GM18909 (cell line): ENCODE measurements at regions not wholly inside any gene's neighbourhood (a gene's known extent, or its start where the extent isn't known, plus 50 kb on each side); places are given as distances from the start of the nearest gene placed in this dataset.
"Not testable (repeated sequence)": the region's sequence is repeated elsewhere in the genome, so short reads cannot be mapped to it uniquely, and the experiment has no call there.

Experiments used
- ATAC-seq: cut with Tn5 transposase; IDR thresholded peaks from one replicate; pipeline ENCODE4 v1.9.1; 2021; ENCODE audit warnings: mild to moderate bottlenecking; ENCODE audit not compliant: unreplicated experiment, poor library complexity

DNA sequence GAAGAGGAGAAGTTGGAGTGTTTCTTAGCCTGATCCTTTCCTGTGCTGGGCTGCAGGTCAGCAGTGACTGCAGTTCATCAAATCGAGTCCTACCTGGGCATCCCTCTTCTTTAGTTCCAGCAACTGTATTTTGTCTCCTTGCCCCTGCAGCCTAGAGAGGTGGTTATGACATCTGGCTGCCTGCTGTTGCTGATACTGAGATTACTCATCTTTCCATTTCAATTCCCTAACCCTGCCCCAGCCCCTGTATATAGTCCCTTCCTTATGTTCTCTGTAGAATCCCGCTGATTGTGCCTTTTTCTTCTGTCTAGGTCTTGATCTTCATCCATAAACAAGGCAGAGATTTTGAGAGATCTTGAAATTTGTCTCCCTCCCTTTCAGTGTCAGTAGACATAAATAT, 393.3 kb downstream of the EDEM1 start:
- no peak for ATAC-seq

DNA sequence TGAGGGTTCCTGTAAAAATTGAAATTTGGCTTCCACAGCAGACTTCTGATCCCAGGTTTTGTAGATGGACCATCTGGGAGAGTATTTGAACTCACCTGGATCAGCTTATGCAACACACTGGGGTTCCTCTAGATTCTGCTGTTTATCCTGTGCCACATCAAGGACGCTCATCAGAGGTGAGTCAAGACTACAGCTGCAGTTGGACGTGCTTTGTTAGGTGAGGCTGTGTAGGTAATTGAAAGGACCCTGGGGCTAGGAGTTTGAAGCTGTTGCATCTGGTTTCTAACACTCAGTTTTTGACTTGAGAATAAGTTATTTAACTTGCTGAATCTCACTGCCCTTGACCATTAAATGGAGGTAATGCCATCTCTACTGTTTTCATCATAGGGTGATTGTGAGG, 394.2 kb downstream of the EDEM1 start:
- no peak for ATAC-seq

DNA sequence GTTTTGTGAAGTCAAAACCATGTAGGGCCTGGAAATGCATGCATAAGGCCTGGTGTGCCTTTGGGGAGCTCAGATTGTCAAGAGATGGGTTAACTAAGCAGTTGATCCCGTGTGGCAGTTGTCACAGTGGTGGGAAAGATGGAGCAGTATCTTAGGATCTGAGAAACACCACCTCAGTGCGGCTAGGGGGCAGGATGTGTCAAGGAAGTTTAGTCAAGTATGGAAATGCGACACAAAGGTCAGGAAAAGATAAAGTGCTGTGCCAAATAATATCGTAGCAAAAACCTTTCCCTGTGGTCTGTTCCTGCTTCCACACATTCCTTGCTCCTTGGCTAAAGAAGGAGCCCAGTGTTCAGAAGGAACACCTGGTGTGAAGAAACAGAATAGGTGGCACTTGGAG, 396.4 kb downstream of the EDEM1 start:
- ATAC-seq, result no peak

DNA sequence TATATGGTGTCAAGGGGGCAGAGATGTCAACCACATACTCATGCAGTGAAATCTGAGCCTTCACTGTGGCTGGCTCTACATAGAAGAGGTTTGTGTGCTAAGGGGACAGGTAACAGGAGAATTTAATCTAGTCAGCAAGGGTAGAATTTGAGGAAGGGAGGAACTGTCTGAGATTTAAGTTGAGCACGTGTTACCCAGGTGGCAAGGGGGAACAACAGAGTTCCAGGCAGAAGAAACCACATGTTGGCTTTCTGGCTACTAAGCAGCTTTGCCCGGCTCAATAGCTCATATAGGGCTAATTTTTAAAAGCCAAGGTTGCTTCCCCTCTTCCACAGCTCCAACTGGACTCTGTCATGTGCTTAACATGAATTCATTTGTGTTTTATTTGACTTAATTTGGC, 397.6 kb downstream of the EDEM1 start:
- no peak for ATAC-seq

DNA sequence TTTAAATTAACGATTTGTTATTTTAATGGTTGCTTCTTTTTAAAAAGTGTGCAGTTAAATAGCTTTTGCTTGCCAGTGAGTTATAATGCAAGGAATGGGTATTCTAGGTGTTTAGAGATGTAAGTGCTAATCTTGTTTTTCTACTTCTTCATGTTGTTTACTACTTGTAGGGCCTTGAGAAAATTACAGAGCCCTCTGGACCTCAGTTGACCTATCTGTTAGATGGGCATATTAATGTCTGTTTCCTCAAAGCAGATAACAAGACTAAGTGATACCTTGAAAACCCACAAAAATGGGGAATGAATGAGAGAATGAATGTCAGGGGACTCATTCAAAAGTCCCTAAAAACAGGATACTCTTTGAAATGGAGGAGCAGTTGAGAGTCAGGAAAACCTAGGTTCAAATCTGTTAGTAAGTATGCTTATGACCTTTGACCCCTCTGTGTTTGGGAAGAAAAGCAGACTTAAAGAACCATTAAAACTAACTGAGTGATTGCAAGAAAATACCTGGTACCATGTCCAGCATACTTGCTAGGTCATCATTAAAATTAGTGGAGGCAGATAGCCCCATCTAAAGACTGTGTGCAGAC, 419.5 kb downstream of the EDEM1 start:
- no peak for ATAC-seq

DNA sequence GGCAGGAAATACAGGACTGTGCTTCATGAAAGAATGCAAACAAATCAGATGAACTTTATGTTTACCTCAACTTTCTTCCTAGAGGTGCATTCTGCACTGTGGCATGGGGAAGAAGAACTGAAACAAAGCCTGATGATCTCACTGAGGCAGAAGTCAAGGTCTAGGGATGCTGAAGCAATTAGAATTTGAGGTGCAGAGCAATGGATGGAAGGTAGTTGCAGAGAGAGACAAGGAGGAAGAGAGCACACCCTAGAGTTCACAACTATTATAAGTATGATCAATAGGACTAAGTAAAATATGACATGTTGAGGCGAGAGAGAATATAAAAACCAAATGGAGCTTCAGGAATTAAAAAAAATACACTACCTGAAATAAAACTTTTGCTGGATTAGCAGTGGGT, 420.1 kb downstream of the EDEM1 start:
- ATAC-seq, result no peak

DNA sequence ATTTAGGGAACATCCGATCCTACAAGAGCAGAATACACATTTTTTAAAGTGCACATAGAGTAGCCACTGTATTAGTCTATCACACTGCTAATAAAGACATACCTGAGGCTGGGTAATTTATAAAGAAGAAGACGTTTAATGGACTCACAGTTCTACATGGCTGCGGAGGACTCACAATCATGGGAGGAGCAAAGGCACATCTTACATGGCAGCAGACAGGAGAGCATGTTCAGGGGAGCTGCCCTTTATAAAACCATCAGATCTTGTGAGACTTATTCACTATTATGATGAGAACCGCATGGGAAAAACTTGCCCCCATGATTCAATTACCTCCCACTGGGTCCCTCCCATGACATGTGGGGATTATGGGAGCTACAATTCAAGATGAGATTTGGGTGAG, 421.5 kb downstream of the EDEM1 start:
- ATAC-seq, result not testable (repeated sequence)

DNA sequence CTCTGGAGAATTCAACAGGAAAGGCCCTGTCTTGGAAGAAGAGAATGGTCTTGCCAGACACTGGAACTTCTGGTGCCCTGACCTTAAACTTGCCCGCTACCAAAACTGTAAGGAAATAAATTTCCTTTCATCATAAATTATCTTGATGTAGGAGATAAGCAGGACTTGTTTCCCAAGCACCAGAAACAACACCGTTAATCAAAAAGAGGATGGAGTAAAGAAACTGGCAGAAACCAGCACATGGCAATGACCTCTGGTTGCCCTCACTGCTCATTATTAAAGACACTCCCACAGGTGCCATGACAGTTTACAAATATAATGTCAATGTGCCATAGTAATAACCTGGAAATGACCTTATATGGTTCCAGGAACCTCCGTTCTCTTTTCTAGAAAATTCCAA, 426.1 kb downstream of the EDEM1 start:
- ATAC-seq, result no peak

DNA sequence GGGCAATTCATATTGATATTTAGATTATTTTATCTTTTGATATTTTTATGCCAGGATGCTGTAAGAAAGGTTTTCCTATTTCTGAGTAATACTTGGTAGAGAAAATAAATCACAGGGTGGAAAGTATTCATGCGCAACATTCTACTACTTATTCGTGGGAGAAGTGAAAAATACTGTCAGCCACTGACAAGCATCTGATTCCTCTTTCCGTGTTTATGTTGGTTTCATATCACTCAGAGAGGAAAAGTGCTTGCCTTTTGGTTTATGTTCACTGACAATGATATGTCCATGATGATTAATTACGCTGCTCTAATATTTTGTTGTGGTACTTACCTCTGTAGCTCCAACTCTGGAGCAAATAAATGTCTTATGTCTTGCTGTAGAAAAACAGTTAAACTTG, 429.4 kb downstream of the EDEM1 start:
- ATAC-seq, result no peak

DNA sequence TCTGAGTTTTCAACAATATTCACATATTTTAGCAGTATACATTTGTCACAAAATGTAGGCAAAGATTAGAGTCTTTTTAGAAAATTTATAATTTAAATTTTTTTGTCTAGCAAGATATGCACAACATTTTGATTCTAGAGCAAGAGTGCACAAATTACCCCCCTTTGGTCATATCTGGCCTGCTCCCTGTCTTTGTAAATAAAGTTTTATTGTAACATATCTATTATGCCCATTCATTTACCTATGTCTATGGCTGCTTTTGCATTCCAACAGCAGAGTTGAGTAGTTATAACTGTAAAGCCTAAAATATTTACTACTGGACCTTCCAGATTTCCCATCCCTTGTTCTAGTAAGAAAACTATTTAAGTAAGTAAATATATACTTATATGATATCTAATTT, 430.7 kb downstream of the EDEM1 start:
- ATAC-seq, result no peak

DNA sequence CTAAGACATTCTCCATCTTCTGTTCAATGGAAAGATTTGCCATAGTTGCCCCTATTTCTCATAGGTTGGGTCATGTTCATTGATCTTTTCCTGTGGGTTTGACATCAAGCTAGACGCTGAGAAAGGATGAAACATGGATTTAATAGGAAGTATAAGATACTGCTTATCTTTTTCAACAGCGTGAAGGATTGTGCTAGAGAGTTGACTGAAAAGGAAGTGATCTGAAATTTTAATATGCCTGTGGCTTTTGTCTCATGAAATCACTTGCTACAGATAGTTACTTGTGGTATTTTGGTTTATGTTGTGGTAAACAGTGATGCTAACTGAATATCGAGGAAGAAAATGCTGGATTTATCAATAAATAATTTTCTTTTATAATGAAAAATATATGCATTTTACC, 442.9 kb downstream of the EDEM1 start:
- ATAC-seq, result no peak

DNA sequence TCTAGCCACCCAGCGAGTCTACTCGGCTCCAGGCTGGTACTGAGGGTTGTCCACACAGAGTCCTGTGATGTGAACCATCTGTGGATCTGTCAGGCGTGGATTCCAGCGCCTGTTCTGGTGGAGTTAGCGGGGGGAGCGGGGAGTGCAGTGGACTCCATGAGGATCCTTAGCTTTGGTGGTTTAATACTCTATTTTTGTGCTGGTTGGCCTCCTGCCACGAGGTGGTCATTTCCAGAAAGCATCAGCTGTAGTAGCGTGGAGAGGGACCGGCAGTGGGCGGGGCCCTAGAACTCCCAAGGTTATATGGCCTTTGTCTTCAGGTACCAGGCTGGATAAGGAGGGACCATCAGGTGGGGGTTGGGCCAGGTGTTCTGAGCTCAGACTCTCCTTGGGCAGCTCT, 446.5 kb downstream of the EDEM1 start:
- ATAC-seq, result no peak

DNA sequence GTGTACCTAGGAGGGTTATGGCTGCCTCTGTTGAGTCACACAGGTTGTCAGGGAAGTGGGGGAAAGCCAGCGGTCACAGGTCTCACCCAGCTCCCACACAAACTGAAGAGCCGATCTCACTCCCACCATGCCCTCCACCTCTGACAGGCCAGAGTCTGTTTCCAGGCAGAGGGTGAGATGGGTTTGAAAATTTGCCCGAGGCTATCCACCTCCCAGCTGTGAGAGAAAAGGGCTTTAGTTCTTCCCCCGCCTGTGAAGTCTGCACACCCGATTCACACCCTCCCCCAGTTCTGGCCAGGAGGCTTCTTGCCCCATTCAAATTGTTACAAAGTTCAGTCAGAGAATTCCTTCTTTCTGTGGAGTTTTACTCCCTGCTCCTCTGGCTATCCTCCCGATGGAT, 446.9 kb downstream of the EDEM1 start:
- ATAC-seq, result no peak

DNA sequence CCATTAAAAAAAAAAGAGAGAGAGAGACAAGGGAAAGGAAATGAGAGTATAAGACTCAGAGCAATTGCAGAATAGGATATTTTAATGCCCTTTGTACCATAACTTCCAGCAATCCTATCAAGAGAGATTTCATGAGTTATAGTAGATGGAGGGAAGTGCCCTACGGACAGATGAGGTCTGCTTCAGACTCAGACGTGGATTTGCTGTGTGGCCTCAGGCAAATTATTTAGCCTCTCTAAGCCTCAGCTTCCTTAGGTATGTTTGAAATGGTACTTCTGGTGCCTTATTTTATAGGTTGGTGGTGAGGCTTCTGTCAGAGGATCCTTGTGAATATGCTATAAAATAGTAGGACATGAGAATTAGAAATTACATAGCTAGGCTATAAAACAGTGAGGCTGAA, 448.2 kb downstream of the EDEM1 start:
- no peak for ATAC-seq

DNA sequence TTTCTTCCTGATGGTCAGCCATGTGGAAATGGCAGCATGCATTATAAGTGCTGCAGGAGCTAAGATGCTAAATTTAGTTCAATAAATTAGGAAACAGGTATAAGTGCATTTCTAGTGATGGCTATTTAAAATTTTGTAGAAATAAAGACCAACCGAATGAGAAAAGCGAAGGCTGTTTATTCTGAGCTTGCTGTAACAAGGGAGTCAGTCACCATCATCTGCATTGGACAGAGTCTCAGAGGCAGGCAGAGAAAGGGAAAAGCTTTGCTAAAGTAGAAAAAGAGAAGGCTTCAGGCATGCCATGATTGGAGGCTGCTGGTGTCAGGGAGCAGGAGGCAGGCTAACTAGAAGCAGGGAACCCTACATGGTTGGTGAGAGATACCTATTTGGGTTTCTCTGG, 451.0 kb downstream of the EDEM1 start:
- no peak for ATAC-seq

DNA sequence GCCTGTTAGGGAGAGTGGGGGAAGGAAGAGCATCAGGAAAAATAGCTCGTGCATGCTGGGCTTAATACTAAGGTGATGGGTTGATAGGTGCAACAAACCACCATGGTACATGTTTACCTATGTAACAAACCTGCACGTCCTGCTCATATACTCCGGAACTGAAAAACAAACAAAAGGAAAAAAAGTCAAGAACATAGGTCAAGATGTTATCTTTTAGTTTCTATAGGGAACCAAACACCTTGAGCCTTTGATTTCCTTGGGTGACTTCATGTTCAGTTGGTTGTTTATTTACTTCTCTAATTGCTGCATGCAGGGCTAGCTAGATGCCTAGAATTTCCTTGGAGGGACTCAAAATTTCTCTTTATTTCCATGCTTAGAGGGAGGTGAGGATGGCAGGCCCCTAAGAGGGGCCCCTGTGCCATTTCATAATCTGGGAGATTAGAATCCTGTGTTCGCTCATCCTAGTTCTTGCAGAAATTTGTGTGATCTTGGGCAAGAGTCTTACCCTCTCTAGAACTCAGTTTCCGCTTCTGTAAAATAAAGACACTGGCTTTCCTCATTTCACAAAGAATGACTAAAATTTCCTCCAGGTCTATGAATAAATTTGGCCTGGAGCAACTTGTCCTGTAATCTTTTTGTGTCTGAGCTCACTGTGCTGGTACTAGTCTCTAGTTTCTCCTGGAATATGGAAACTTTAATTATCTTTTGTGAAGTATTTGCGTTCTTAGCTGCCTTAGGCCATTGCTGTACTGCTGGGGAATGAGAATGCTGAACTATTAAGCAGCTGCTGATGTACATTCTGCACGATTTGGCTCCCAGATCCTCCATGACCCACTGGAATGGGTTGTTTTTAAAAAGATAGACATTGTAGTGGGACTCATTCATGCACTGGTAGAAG, 457.5 kb downstream of the EDEM1 start:
- no peak for ATAC-seq

DNA sequence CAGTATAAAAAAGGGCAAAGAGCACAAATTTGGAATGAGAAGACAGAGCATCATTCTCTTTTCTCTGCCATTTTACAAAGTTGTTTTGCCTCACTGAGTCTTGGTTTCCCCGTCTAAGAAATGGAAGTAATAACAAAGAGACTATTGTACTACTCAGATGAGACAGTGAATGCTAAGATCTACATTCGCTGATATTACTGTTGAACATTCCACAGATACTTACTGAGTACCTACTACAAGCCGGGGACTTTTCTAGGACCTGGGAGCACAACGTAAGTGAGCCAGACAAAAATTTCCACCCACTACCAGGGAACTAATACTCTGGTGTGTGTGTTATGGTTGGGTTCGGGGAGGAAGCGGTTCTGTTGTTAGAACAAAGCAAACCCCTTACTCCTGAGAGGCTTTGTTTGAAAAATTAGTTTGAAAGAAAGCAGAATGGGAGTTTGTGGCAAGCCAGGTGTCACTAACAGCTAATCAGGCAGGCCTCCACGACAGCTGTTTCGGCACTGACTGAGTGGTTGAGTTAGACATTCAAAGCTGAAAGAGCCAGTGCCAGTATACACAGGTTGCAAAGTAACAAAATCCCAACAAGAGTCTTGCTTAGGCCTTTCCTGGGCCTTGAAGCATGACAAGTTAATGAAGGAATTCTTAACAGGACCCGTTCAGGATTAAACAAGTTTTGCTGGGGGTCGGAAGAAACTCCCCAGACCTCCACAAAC, 458.3 kb downstream of the EDEM1 start:
- ATAC-seq, result no peak

DNA sequence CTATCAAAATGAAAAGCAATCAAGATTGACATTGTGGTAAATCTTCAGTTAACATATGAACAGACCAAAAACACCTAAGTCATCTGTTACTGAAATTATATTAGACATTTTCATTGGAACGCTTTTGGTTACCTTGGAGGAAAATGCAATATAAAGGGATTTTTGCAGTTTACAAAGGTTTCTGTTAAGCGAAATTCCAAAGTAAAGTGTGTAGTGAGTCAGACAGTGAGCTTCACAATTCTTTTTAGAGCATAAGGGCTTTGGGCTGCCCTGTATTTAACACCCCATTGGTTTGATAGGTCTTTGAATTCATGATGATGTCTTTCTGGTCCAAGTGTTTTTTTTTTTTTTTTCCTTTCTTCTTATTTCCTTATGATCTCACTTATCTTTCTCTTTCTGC, 462.8 kb downstream of the EDEM1 start:
- no peak for ATAC-seq

DNA sequence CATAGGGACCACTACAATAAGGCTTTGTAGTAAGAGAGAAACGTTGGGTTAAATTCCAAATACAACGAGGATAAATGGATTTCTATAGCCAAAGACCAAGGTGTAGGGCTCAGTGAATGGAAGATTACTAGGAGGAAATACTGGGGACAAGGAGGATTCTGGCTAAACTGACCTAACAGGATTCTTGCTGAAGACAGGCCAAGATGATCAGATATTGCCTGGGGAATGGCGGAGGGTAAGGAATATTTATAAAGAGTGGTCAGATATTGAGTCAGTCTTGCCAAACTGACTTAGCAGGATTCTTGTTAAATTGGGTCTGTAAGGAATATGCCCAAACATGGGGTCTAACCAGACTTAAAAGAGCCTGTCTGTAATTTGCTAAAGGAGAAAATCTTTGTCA, 463.8 kb downstream of the EDEM1 start:
- no peak for ATAC-seq

DNA sequence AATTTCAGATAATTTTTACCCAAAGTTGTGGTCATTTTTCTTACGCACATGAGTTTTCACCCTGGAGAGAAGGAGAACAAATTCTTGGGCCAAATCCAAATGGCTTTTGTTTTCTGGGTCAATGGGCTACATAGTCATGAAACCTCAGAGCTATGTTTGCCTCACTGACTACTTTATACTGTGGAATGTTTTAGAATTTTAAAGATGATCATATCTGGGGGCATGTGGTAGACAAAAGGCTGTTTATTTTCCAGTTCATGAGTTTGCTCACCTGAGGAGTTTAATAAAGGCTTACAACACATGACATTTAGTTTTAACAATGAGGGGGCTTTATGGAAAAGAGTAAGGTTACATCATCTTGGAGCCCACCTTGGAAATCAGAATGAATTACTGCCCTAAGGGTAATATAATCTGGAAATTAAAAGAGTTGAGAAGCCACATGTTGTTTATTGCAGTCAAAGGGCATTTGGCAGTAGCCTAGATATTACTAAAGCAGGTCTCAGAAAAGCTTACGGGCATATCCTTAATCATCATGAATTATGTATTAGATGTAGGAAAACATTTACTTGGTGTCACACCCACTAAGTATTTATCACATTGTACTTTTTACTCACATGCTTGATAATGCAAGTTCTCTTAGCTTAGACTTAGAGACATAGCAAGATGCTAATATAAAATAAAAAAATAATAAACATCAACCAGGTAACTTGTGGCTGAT, 466.1 kb downstream of the EDEM1 start:
- ATAC-seq, result no peak

DNA sequence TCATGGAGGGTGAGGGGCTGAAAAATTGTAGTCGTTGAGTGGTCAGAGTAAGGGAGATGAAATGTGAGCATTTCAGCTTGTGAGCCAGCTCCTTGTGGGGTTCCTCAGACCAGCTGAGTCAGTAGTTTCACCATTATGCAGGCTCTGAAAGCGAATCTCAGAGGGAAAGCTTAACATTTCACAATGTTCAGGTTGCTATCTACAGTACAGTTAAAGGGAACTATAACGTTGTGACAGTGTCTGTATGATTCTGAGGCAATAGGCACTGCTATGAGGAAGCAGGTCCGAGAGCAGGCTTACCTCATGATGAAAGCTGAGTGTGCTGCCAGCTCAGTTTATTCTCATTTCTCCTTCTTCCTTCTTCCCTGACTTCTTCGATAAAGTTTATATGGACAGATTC, 469.6 kb downstream of the EDEM1 start:
- ATAC-seq, result no peak
